Body of pancreas (tissue), 4 donors: ENCODE measurements at regions not wholly inside any gene's neighbourhood (a gene's known extent, or its start where the extent isn't known, plus 50 kb on each side); places are given as distances from the start of the nearest gene placed in this dataset.
A peak's percentile ranks its signal among the peaks of the same experiment; 100 is the strongest.

Experiments used
- ATAC-seq: fragments of 150-250 bp; one replicate; pipeline ENCODE4 v1.9.1; 2016
- DNase-seq, 4 donors: peaks; one replicate each; pipeline ENCODE4 v3.0.0-alpha.2; 2019
- H3K27ac ChIP-seq, 4 donors: fragments of 200-600 bp; sonication (generic); 1 replicate in 3 of 4; 2 replicates in 1 of 4; pipeline versions ENCODE4 v1.5.1 to v1.6.1; 2016 to 2019; ENCODE audit warnings: mild to moderate bottlenecking in 1 of 4, mixed read lengths in 1 of 4, moderate library complexity in 1 of 4
- H3K27me3 ChIP-seq, 2 donors: fragments of 200-600 bp; sonication (generic); one replicate each; pipeline ENCODE4 v1.6.0; 2016; ENCODE audit warnings: mild to moderate bottlenecking in 1 of 2
- H3K36me3 ChIP-seq, 2 donors: fragments of 200-600 bp; sonication (generic); replicated peaks in 1 of 2; 2 replicates each; pipeline ENCODE4 v1.5.1; 2016; ENCODE audit warnings: low read depth in 2 of 2; ENCODE audit not compliant: insufficient read depth in 1 of 2
- H3K4me1 ChIP-seq: fragments of 200-600 bp; sonication (generic); one replicate; pipeline ENCODE4 v1.6.0; 2016
- H3K4me3 ChIP-seq, 2 donors: fragments of 200-600 bp; sonication (generic); 1 replicate in 1 of 2; 2 replicates in 1 of 2; pipeline ENCODE4 v1.5.1; 2016 to 2019
- H3K9me3 ChIP-seq, 3 donors: fragments of 200-600 bp; sonication (generic); 1 replicate in 2 of 3; 2 replicates in 1 of 3; pipeline ENCODE4 v1.5.1; 2016
- POLR2A ChIP-seq, 3 donors: fragments of 450-650 bp; IDR thresholded peaks; one replicate each; pipeline ENCODE4 v1.6.1; 2016; ENCODE audit warnings: antibody characterized with exemption in 3 of 3, mild to moderate bottlenecking in 2 of 3
- WGBS, 2 donors: methylation state at CpG; one replicate each; pipeline ENCODE4 v1.1.5; 2017; 5-methylcytosine and 5-hydroxymethylcytosine counted together
- intact Hi-C: fragments of 100-400 bp; cut with DNase I; formaldehyde crosslinking; loops from one replicate; pipeline ENCODE4 v1.15.1; 2023
- TF ChIP-seq, protein P1 (sequence below), 7 experiments: fragments of 450-650 bp in 4 of 7; fragments of 200-600 bp in 3 of 7; sonication (generic) in 3 of 7; IDR thresholded peaks; one replicate each; pipeline ENCODE4 v1.5.1; 2016 to 2019; ENCODE audit warnings: antibody characterized with exemption in 7 of 7

GRCh38 chr6:27812078-27812804 is 100.0 kb downstream of the OR2B2 start:
- intact Hi-C loops = no loop called here
- H3K9me3 ChIP-seq = no peaks in the 10 kb centered on the region
- no peak overlapping the region for H3K27ac ChIP-seq
- DNase-seq (no peak), ATAC-seq (no peak)
- H3K36me3 ChIP-seq = no peaks in the 10 kb centered on the region
- no peak for TF ChIP-seq POLR2A (IDR thresholded peaks at IDR 0.05)
- TF ChIP-seq, protein P1, sequence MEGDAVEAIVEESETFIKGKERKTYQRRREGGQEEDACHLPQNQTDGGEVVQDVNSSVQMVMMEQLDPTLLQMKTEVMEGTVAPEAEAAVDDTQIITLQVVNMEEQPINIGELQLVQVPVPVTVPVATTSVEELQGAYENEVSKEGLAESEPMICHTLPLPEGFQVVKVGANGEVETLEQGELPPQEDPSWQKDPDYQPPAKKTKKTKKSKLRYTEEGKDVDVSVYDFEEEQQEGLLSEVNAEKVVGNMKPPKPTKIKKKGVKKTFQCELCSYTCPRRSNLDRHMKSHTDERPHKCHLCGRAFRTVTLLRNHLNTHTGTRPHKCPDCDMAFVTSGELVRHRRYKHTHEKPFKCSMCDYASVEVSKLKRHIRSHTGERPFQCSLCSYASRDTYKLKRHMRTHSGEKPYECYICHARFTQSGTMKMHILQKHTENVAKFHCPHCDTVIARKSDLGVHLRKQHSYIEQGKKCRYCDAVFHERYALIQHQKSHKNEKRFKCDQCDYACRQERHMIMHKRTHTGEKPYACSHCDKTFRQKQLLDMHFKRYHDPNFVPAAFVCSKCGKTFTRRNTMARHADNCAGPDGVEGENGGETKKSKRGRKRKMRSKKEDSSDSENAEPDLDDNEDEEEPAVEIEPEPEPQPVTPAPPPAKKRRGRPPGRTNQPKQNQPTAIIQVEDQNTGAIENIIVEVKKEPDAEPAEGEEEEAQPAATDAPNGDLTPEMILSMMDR (IDR thresholded peaks at IDR 0.05) = no peak
- 62 to 65% methylated on average over 6 of the region's 6 CpGs for WGBS, 2 donors
- peaks cover 27% of the 10 kb centered on the region for H3K4me1 ChIP-seq
- no peak overlapping the region for H3K4me3 ChIP-seq
- peaks cover 0 to 10% of the 10 kb centered on the region in 2 donors for H3K27me3 ChIP-seq

DNA sequence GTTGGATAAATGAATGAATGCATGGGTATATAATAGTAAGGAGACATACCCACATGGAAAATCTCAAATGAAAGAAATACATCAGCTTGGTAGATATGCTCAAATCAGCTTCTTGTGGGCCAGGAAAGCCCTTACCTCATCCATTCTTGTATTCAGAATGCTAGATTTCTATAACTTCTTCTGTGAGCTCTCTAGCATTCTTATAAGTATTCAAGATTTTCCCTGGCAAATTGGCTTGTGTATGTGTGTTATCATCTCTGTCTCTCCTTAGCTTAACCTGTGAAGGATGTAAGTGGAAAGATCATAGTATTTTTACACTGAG is 100.8 kb downstream of the OR2B2 start:
- no peak for TF ChIP-seq POLR2A (IDR thresholded peaks at IDR 0.05)
- TF ChIP-seq, protein P1 (IDR thresholded peaks at IDR 0.05) = no peak
- no peak overlapping the region for H3K4me3 ChIP-seq
- H3K36me3 ChIP-seq = no peaks in the 10 kb centered on the region
- no peak for DNase-seq
- H3K27me3 ChIP-seq = peaks cover 0 to 10% of the 10 kb centered on the region in 2 donors
- intact Hi-C loops = no loop called here
- no peaks in the 10 kb centered on the region for H3K9me3 ChIP-seq
- no peak overlapping the region for H3K27ac ChIP-seq
- no peak for ATAC-seq
- peaks cover 29% of the 10 kb centered on the region for H3K4me1 ChIP-seq

DNA sequence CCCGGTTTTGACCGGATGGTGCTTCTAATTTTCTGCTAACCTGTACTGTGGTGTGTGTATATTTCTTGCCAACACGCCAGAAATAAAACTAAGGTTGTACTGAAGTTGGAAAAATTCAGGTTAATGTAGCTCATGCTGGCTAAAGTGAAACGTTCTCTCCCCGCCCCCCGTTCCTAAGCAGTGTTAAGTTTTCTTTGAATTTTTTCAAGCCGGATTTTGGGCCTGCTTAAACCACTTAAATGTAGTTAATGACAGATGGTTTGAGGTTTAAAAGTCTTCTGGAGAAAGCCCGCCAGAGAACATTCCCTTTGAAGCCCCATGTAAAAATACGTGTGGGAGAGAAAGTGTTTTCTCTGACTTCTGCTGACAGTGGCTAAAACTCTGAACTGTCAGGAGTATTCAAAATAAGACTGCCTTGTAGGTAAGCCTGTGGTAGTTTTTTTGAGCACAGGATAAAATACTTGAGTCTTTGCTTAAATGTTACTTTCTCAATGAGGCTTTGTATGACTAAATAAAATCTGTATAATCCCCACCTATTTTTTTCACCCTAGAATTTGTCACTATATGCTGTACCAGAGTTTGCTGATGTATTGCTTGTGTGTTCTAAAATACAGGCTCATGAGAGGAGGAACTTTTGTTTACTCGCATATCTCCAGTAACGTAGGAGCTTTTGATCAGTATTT is 101.3 kb downstream of the OR2B2 start:
- ATAC-seq = no peak
- H3K36me3 ChIP-seq = no peaks in the 10 kb centered on the region
- H3K27me3 ChIP-seq = peaks cover 0 to 10% of the 10 kb centered on the region in 2 donors
- peaks cover 29% of the 10 kb centered on the region for H3K4me1 ChIP-seq
- H3K4me3 ChIP-seq = no peak overlapping the region
- no peaks in the 10 kb centered on the region for H3K9me3 ChIP-seq
- DNase-seq = no peak
- H3K27ac ChIP-seq = peak overlapping the region in 2 of 4 donors; percentile 76 to 82
- WGBS, 2 donors = 31 to 47% methylated on average over 11 of the region's 11 CpGs
- intact Hi-C loops = no loop called here
- no peak for TF ChIP-seq POLR2A (IDR thresholded peaks at IDR 0.05)
- TF ChIP-seq, protein P1 (IDR thresholded peaks at IDR 0.05) = no peak

DNA sequence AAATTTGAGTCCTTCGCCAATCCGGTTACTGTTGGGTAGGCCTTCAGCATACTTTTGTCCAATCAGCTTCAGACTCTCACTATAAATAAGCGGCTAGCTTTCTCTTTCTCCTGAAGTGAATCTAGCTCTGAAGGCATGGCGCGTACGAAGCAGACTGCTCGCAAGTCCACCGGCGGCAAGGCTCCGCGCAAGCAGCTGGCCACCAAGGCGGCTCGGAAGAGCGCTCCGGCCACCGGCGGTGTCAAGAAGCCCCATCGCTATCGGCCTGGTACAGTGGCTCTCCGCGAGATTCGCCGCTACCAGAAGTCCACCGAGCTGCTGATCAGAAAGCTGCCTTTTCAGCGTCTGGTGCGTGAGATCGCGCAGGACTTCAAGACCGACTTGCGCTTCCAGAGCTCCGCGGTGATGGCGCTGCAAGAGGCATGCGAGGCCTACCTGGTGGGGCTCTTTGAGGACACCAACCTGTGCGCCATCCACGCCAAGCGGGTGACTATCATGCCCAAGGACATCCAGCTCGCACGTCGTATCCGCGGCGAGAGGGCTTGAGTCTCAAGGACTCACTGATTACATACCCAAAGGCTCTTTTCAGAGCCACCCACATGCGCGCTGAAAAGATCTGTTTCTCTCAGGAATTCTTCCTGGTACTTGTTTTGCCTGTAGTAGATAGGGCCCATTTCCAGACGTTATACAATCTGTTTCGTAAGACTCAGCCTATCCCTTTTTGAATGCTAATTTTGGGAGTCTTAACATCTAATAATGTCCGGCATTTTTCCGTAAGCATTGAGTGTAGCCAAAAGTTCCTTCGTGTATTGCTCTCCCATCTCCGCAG is 102.0 kb downstream of the OR2B2 start:
- intact Hi-C loops = no loop called here
- 6 to 22% methylated on average over 11 to 51 of the region's 51 CpGs for WGBS, 2 donors
- H3K27me3 ChIP-seq = peaks cover 0 to 18% of the 10 kb centered on the region in 2 donors

More for the DNA sequence above, 102.0 kb downstream of the OR2B2 start:
- peak; percentile 75 to 95 (median 94) for TF ChIP-seq POLR2A (IDR thresholded peaks at IDR 0.05)
- TF ChIP-seq, protein P1 (IDR thresholded peaks at IDR 0.05) = no peak
- H3K4me1 ChIP-seq = peaks cover 28% of the 10 kb centered on the region
- H3K4me3 ChIP-seq = peak overlapping the region in 1 of 2 donors; percentile 3
- peak overlapping the region; percentile 36 to 82 (median 59) for H3K27ac ChIP-seq
- no peaks in the 10 kb centered on the region for H3K9me3 ChIP-seq
- ATAC-seq = peak; percentile 63
- DNase-seq = peak; percentile 53 to 77 (median 62)
- no peaks in the 10 kb centered on the region for H3K36me3 ChIP-seq
